DOHH2 (cell line): ENCODE measurements at regions not wholly inside any gene's neighbourhood (a gene's known extent, or its start where the extent isn't known, plus 50 kb on each side); places are given as distances from the start of the nearest gene placed in this dataset.

Source experiments
- H3F3A ChIP-seq: fragments of 200-600 bp; sonication (generic), shearing (Covaris generic); 2 replicates; pipeline ENCODE4 v1.6.0; 2016; ENCODE audit warnings: antibody characterized with exemption, mild to moderate bottlenecking; ENCODE audit not compliant: control insufficient read depth, insufficient read depth
- H3K27ac ChIP-seq: fragments of 200-600 bp; sonication (generic); 2 replicates; pipeline ENCODE4 v1.5.1; 2014; ENCODE audit warnings: low read depth, mild to moderate bottlenecking, low read length, moderate library complexity
- H3K27me3 ChIP-seq: fragments of 200-600 bp; sonication (generic); 2 replicates; pipeline ENCODE4 v1.6.1; 2014; ENCODE audit warnings: mild to moderate bottlenecking, low read length, mixed read lengths; ENCODE audit not compliant: control insufficient read depth
- H3K36me3 ChIP-seq: fragments of 200-600 bp; sonication (generic); 2 replicates; pipeline ENCODE4 v1.6.1; 2014; ENCODE audit warnings: mild to moderate bottlenecking, low read length, moderate library complexity, mixed read lengths; ENCODE audit not compliant: control insufficient read depth
- H3K4me1 ChIP-seq: fragments of 200-600 bp; sonication (generic); 2 replicates; pipeline ENCODE4 v1.6.1; 2014; ENCODE audit warnings: mild to moderate bottlenecking, low read length, mixed read lengths; ENCODE audit not compliant: control insufficient read depth
- H3K4me2 ChIP-seq: fragments of 200-600 bp; sonication (generic); 2 replicates; pipeline ENCODE4 v1.6.0; 2014; ENCODE audit warnings: mild to moderate bottlenecking, low read length, moderate library complexity
- H3K4me3 ChIP-seq: fragments of 200-600 bp; sonication (generic); 2 replicates; pipeline ENCODE4 v1.5.1; 2014; ENCODE audit warnings: mild to moderate bottlenecking, low read length, mixed read lengths
- H3K79me2 ChIP-seq: fragments of 200-600 bp; sonication (generic); 2 replicates; pipeline ENCODE4 v1.6.1; 2014; ENCODE audit warnings: mild to moderate bottlenecking, low read length, mixed read lengths; ENCODE audit not compliant: control insufficient read depth
- H3K9me2 ChIP-seq: fragments of 200-600 bp; sonication (generic); replicated peaks from 2 replicates; pipeline ENCODE4 v1.6.1; 2014; ENCODE audit warnings: mild to moderate bottlenecking, low read length, mixed read lengths; ENCODE audit not compliant: control insufficient read depth
- H3K9me3 ChIP-seq: fragments of 200-600 bp; sonication (generic); 2 replicates; pipeline ENCODE4 v1.6.1; 2014; ENCODE audit warnings: antibody characterized with exemption, low read length, mixed read lengths; ENCODE audit not compliant: control insufficient read depth, insufficient read depth
- H4K20me1 ChIP-seq: fragments of 200-600 bp; sonication (generic); 2 replicates; pipeline ENCODE4 v1.6.0; 2014; ENCODE audit warnings: low read depth, mild to moderate bottlenecking, antibody characterized with exemption, low read length, moderate library complexity; ENCODE audit not compliant: control insufficient read depth, insufficient read depth
- CTCF ChIP-seq: fragments of 200-600 bp; sonication (generic); IDR thresholded peaks from one replicate; pipeline ENCODE4 v1.5.1; 2014; ENCODE audit warnings: antibody characterized with exemption, mild to moderate bottlenecking, low read depth, low read length; ENCODE audit not compliant: poor library complexity, severe bottlenecking
- EZH2phosphoT487 ChIP-seq: fragments of 200-600 bp; sonication (generic); IDR thresholded peaks from 2 replicates; pipeline ENCODE4 v1.6.1; 2017; ENCODE audit warnings: borderline replicate concordance, mild to moderate bottlenecking, antibody characterized with exemption, low read length, moderate library complexity, mixed read lengths

- H3K27me3 ChIP-seq, result no peaks in the 10 kb centered on the region
- H3K36me3 ChIP-seq, result no peaks in the 10 kb centered on the region
- no peak overlapping the region for H3K4me2 ChIP-seq
- H3K27ac ChIP-seq, result no peak overlapping the region
- no peaks in the 10 kb centered on the region for H4K20me1 ChIP-seq
- no peaks in the 10 kb centered on the region for H3K4me1 ChIP-seq
- no peaks in the 10 kb centered on the region for H3K9me2 ChIP-seq
- TF ChIP-seq EZH2phosphoT487 (no peak), CTCF (no peak)
- no peaks in the 10 kb centered on the region for H3K79me2 ChIP-seq
- no peaks in the 10 kb centered on the region for H3F3A ChIP-seq
- H3K4me3 ChIP-seq, result no peak overlapping the region
- no peaks in the 10 kb centered on the region for H3K9me3 ChIP-seq
Observed at GRCh38 chr16:87552072-87552718, 50.1 kb upstream of the JPH3 start.

- H3K27ac ChIP-seq, result no peak overlapping the region
- no peaks in the 10 kb centered on the region for H3K79me2 ChIP-seq
- H3K9me3 ChIP-seq, result no peaks in the 10 kb centered on the region
- no peaks in the 10 kb centered on the region for H3K36me3 ChIP-seq
- H3K4me3 ChIP-seq, result no peak overlapping the region
- TF ChIP-seq EZH2phosphoT487 (no peak), CTCF (no peak)
- H3K9me2 ChIP-seq, result no peaks in the 10 kb centered on the region
- no peaks in the 10 kb centered on the region for H3K4me1 ChIP-seq
- no peaks in the 10 kb centered on the region for H3K27me3 ChIP-seq
- H3F3A ChIP-seq, result no peaks in the 10 kb centered on the region
- H4K20me1 ChIP-seq, result no peaks in the 10 kb centered on the region
- no peak overlapping the region for H3K4me2 ChIP-seq
Observed at GRCh38 chr16:87551487-87551886, 50.8 kb upstream of the JPH3 start.

GRCh38 chr16:87550495-87550961 lies 51.8 kb upstream of the JPH3 start:
- Histone ChIP-seq H4K20me1 (no peaks in the 10 kb centered on the region), H3K4me1 (no peaks in the 10 kb centered on the region), H3K79me2 (no peaks in the 10 kb centered on the region), H3K4me3 (no peak overlapping the region), H3F3A (no peaks in the 10 kb centered on the region), H3K27ac (no peak overlapping the region), H3K27me3 (no peaks in the 10 kb centered on the region), H3K36me3 (no peaks in the 10 kb centered on the region), H3K4me2 (no peak overlapping the region), H3K9me2 (no peaks in the 10 kb centered on the region), H3K9me3 (no peaks in the 10 kb centered on the region)
- TF ChIP-seq CTCF (peak; percentile 95), EZH2phosphoT487 (no peak)
